ENCODE measurements at regions not wholly inside any gene's neighbourhood (a gene's known extent, or its start where the extent isn't known, plus 50 kb on each side); places are given as distances from the start of the nearest gene placed in this dataset.
"Not testable (repeated sequence)": the region's sequence is repeated elsewhere in the genome, so short reads cannot be mapped to it uniquely, and the experiment has no call there.

GRCh38 chr5:128730021-128730420, 192.0 kb upstream of the FBN2 start:
- H3K27me3 ChIP-seq (ENCODE audit: control insufficient read depth, insufficient read depth, low read length); H4K20me1 ChIP-seq (ENCODE audit: insufficient read depth, low read length); dilution Hi-C loops (cut with HindIII; ENCODE audit: low sequenced_read_pairs, unreplicated experiment); H3K9ac ChIP-seq (ENCODE audit: low read depth, low read length); H4K5ac ChIP-seq (ENCODE audit: low read depth, low read length); H2AK9ac ChIP-seq (replicated peaks; ENCODE audit: low read depth, low read length, poor library complexity); H4K8ac ChIP-seq (ENCODE audit: low read depth in 2 of 2, low read length in 2 of 2); H3K9me1 ChIP-seq (ENCODE audit: insufficient read depth, low read length); H3K36me3 ChIP-seq (ENCODE audit: control insufficient read depth, insufficient read depth, low read length); H3K9me3 ChIP-seq (ENCODE audit: control insufficient read depth, insufficient read depth, low read length); H3K14ac ChIP-seq (replicated peaks; ENCODE audit: low read depth, low read length); BruUV-seq (replicated peaks); H2AFZ ChIP-seq (replicated peaks; ENCODE audit: low read length, poor library complexity); H3K4me2 ChIP-seq (ENCODE audit: low read depth, low read length); H2BK5ac ChIP-seq (ENCODE audit: low read depth, low read length, poor library complexity, severe bottlenecking); H2BK15ac ChIP-seq (ENCODE audit: low read depth, low read length); H3K4me3 ChIP-seq (ENCODE audit: insufficient read depth, low read depth, low read length); H3K4ac ChIP-seq (ENCODE audit: low read depth, low read length); H4K91ac ChIP-seq (ENCODE audit: insufficient read depth, low read depth, low read length); H3K56ac ChIP-seq (ENCODE audit: extremely low read depth, insufficient read depth, low read length); H3K79me1 ChIP-seq (ENCODE audit: low read depth in 1 of 2, low read length in 2 of 2); intact Hi-C loops (cut with micrococcal nuclease); H2BK20ac ChIP-seq (ENCODE audit: low read depth, low read length); in situ Hi-C loops (cut with MboI; ENCODE audit: low sequenced_read_pairs); H3K4me1 ChIP-seq (ENCODE audit: control insufficient read depth, insufficient read depth, low read length); POLR2A ChIA-PET (ENCODE audit: unreplicated experiment); H2BK120ac ChIP-seq (ENCODE audit: low read depth, low read length); H3K18ac ChIP-seq (ENCODE audit: low read depth, low read length); H3K27ac ChIP-seq (ENCODE audit: insufficient read depth, low read length); H3K23ac ChIP-seq (ENCODE audit: low read depth, low read length); H2AK5ac ChIP-seq (ENCODE audit: low read depth, low read length); DNase-seq; ATAC-seq (ENCODE audit: low read depth): not testable (repeated sequence)
- no CpG with 5 or more reads among the region's 2 CpGs for WGBS, 2 experiments (ENCODE audit: extremely low coverage in 2 of 2, insufficient read length in 1 of 2)
- CTCF ChIA-PET: interaction anchor here (1.0 kb wide), 1 partner anchor 14 kb away, joined by 3 read pairs; no protein-coding TSS in a partner anchor

DNA sequence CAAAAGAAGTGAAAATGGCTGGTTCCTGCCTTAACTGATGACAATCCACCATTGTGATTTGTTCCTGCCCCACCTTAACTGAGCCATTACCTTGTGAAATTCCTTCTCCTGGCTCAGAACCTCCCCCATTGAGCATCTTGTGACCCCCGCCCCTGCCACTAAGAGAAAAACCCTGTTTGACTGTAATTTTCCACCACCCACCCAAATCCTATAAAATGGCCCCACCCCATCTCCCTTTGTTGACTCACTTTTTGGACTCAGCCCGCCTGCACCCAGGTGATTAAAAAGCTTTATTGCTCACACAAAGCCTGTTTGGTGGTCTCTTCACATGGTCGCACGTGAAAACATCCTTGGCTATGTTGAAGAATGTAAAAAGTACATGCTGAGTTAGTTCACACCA, 197.6 kb upstream of the FBN2 start:
- H3K4ac ChIP-seq (ENCODE audit: low read depth, low read length); H4K20me1 ChIP-seq (ENCODE audit: insufficient read depth, low read length); H3K27ac ChIP-seq (ENCODE audit: insufficient read depth, low read length); H3K9me1 ChIP-seq (ENCODE audit: insufficient read depth, low read length); H2BK5ac ChIP-seq (ENCODE audit: low read depth, low read length, poor library complexity, severe bottlenecking); H3K23ac ChIP-seq (ENCODE audit: low read depth, low read length); H3K79me1 ChIP-seq (ENCODE audit: low read depth in 1 of 2, low read length in 2 of 2); H2BK15ac ChIP-seq (ENCODE audit: low read depth, low read length); H3K4me3 ChIP-seq (ENCODE audit: insufficient read depth, low read depth, low read length); H3K56ac ChIP-seq (ENCODE audit: extremely low read depth, insufficient read depth, low read length); H3K4me1 ChIP-seq (ENCODE audit: control insufficient read depth, insufficient read depth, low read length); H2AFZ ChIP-seq (replicated peaks; ENCODE audit: low read length, poor library complexity); H3K9me3 ChIP-seq (ENCODE audit: control insufficient read depth, insufficient read depth, low read length); H4K5ac ChIP-seq (ENCODE audit: low read depth, low read length); H4K91ac ChIP-seq (ENCODE audit: insufficient read depth, low read depth, low read length); H2BK20ac ChIP-seq (ENCODE audit: low read depth, low read length); H2BK120ac ChIP-seq (ENCODE audit: low read depth, low read length); POLR2A ChIA-PET (ENCODE audit: unreplicated experiment); H3K18ac ChIP-seq (ENCODE audit: low read depth, low read length); H3K27me3 ChIP-seq (ENCODE audit: control insufficient read depth, insufficient read depth, low read length); H3K36me3 ChIP-seq (ENCODE audit: control insufficient read depth, insufficient read depth, low read length); H2AK9ac ChIP-seq (replicated peaks; ENCODE audit: low read depth, low read length, poor library complexity); in situ Hi-C loops (cut with MboI; ENCODE audit: low sequenced_read_pairs); ATAC-seq (ENCODE audit: low read depth); intact Hi-C loops (cut with micrococcal nuclease); H3K14ac ChIP-seq (replicated peaks; ENCODE audit: low read depth, low read length); dilution Hi-C loops (cut with HindIII; ENCODE audit: low sequenced_read_pairs, unreplicated experiment); H3K9ac ChIP-seq (ENCODE audit: low read depth, low read length); H2AK5ac ChIP-seq (ENCODE audit: low read depth, low read length); H4K8ac ChIP-seq (ENCODE audit: low read depth in 2 of 2, low read length in 2 of 2); DNase-seq; H3K4me2 ChIP-seq (ENCODE audit: low read depth, low read length); BruUV-seq (replicated peaks): not testable (repeated sequence)
- CTCF ChIA-PET: interaction anchor here (0.7 kb wide), 1 partner anchor 61 kb away, joined by 3 read pairs; no protein-coding TSS in a partner anchor
- no CpG with 5 or more reads among the region's 4 CpGs for WGBS, 2 experiments (ENCODE audit: extremely low coverage in 2 of 2, insufficient read length in 1 of 2)
